Suprapubic skin (tissue), 4 donors: ENCODE measurements at regions not wholly inside any gene's neighbourhood (a gene's known extent, or its start where the extent isn't known, plus 50 kb on each side); places are given as distances from the start of the nearest gene placed in this dataset.

ENCODE experiments used
- DNase-seq, 2 donors: peaks; one replicate each; pipeline ENCODE4 v3.0.0-alpha.2; 2019; ENCODE audit warnings: low spot score in 2 of 2
- H3K27ac ChIP-seq: fragments of 200-600 bp; sonication (generic); one replicate; pipeline ENCODE4 v1.5.1; 2019
- H3K27me3 ChIP-seq: fragments of 200-600 bp; sonication (generic); one replicate; pipeline ENCODE4 v1.5.1; 2019
- H3K36me3 ChIP-seq: fragments of 200-600 bp; sonication (generic); one replicate; pipeline ENCODE4 v1.5.1; 2019
- H3K4me1 ChIP-seq: fragments of 200-600 bp; sonication (generic); one replicate; pipeline ENCODE4 v1.5.1; 2019
- H3K4me3 ChIP-seq: fragments of 200-600 bp; sonication (generic); one replicate; pipeline ENCODE4 v1.5.1; 2019; ENCODE audit warnings: mild to moderate bottlenecking
- H3K9me3 ChIP-seq: fragments of 200-600 bp; sonication (generic); one replicate; pipeline ENCODE4 v1.5.1; 2019
- EP300 ChIP-seq: sonication (generic); formaldehyde crosslinking; IDR thresholded peaks from one replicate; pipeline ENCODE4 v1.6.1; 2017; ENCODE audit warnings: antibody characterized with exemption
- POLR2A ChIP-seq, 2 donors: fragments of 450-650 bp; IDR thresholded peaks; one replicate each; pipeline ENCODE4 v1.6.1; 2017; ENCODE audit warnings: antibody characterized with exemption in 2 of 2, mild to moderate bottlenecking in 2 of 2, moderate library complexity in 2 of 2
- POLR2AphosphoS5 ChIP-seq, 3 donors: sonication (generic); formaldehyde crosslinking; IDR thresholded peaks; one replicate each; pipeline ENCODE4 v1.6.1; 2017; ENCODE audit warnings: antibody characterized with exemption in 3 of 3
- WGBS: methylation state at CpG from one replicate; pipeline ENCODE4 v1.1.5; 2018; 5-methylcytosine and 5-hydroxymethylcytosine counted together
- TF ChIP-seq, protein P1 (sequence below), 2 donors: fragments of 200-600 bp in 1 of 2; fragments of 450-650 bp in 1 of 2; sonication (generic) in 1 of 2; IDR thresholded peaks; one replicate each; pipeline ENCODE4 v1.5.1; 2016 to 2019; ENCODE audit warnings: antibody characterized with exemption in 2 of 2, mild to moderate bottlenecking in 1 of 2, moderate library complexity in 1 of 2

DNA sequence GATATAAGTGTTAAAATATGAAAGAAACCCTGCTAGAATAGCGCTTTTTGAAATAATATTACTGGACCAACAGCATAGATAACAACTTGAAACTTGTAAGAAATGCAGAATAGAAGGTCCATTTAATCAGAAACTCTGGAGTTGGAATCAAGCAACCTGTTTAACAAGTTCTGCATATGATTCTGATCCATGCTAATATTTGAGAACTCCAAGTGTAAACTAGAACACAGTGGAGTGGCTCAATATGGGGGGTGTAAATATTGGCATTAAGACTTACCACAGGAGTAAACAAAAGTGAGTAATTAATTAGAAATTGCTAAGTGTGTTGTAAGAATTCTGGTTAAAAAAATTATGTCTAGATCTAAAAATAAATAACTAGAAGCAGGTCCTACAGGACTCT lies 151.2 kb downstream of the SLITRK1 start:
- TF ChIP-seq POLR2A (IDR thresholded peaks at IDR 0.05) (no peak), EP300 (no peak), POLR2AphosphoS5 (IDR thresholded peaks at IDR 0.05) (no peak)
- TF ChIP-seq, protein P1, sequence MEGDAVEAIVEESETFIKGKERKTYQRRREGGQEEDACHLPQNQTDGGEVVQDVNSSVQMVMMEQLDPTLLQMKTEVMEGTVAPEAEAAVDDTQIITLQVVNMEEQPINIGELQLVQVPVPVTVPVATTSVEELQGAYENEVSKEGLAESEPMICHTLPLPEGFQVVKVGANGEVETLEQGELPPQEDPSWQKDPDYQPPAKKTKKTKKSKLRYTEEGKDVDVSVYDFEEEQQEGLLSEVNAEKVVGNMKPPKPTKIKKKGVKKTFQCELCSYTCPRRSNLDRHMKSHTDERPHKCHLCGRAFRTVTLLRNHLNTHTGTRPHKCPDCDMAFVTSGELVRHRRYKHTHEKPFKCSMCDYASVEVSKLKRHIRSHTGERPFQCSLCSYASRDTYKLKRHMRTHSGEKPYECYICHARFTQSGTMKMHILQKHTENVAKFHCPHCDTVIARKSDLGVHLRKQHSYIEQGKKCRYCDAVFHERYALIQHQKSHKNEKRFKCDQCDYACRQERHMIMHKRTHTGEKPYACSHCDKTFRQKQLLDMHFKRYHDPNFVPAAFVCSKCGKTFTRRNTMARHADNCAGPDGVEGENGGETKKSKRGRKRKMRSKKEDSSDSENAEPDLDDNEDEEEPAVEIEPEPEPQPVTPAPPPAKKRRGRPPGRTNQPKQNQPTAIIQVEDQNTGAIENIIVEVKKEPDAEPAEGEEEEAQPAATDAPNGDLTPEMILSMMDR (IDR thresholded peaks at IDR 0.05) = no peak
- Histone ChIP-seq H3K4me1 (no peaks in the 10 kb centered on the region), H3K27ac (no peak overlapping the region), H3K27me3 (no peaks in the 10 kb centered on the region), H3K36me3 (no peaks in the 10 kb centered on the region), H3K4me3 (no peak overlapping the region), H3K9me3 (no peaks in the 10 kb centered on the region)
- 77% methylated on average over 1 of the region's 1 CpG for WGBS
- no peak for DNase-seq

DNA sequence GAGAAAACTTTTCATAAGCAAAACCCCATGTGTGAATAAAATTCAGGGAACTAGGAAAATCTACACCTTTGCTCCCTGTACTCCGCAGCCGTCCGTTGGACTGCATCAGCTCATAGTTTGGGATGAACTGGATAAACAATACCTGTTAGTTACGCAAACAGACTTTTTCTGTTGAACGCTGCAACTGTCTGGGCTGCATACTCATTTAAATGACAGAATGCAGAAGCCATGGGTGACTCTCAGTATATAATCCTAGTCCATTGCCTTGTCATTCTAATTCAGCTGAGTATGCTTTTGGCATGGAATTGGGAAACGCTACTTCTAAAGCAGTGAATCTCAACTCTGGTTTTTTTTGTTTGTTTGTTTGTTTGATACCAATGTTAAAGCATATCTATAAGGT lies 151.6 kb downstream of the SLITRK1 start:
- no peaks in the 10 kb centered on the region for H3K9me3 ChIP-seq
- no peak overlapping the region for H3K27ac ChIP-seq
- no peak overlapping the region for H3K4me3 ChIP-seq
- H3K36me3 ChIP-seq = no peaks in the 10 kb centered on the region
- WGBS = 85% methylated on average over 6 of the region's 6 CpGs
- TF ChIP-seq POLR2A (IDR thresholded peaks at IDR 0.05) (no peak), EP300 (no peak), POLR2AphosphoS5 (IDR thresholded peaks at IDR 0.05) (no peak)
- TF ChIP-seq, protein P1 (IDR thresholded peaks at IDR 0.05) = no peak
- H3K27me3 ChIP-seq = no peaks in the 10 kb centered on the region
- H3K4me1 ChIP-seq = no peaks in the 10 kb centered on the region
- DNase-seq = no peak

DNA sequence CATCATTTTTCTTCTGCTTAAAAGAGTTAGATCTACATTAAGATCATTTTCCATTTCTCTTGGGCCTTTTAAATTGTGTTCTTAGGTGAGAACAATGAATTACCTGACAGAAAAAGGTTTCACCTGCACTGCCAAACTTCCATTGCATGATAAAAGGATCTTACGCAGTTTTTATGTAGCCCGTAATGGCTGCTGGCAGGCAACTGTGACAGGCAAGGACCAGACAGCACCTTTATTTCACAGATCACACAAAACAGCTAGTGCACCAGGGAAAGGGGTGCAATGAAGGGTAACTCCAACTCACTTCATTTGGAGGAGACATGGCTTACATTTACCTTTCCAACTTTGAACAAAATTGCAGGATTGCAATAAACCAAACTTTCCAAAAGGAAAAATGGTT lies 159.8 kb downstream of the SLITRK1 start:
- WGBS = 76% methylated on average over 2 of the region's 2 CpGs
- Histone ChIP-seq H3K36me3 (no peaks in the 10 kb centered on the region), H3K4me1 (no peaks in the 10 kb centered on the region), H3K27me3 (no peaks in the 10 kb centered on the region), H3K9me3 (no peaks in the 10 kb centered on the region), H3K27ac (no peak overlapping the region), H3K4me3 (no peak overlapping the region)
- TF ChIP-seq EP300 (no peak), POLR2AphosphoS5 (IDR thresholded peaks at IDR 0.05) (no peak), POLR2A (IDR thresholded peaks at IDR 0.05) (no peak)
- TF ChIP-seq, protein P1 (IDR thresholded peaks at IDR 0.05) = no peak
- no peak for DNase-seq

DNA sequence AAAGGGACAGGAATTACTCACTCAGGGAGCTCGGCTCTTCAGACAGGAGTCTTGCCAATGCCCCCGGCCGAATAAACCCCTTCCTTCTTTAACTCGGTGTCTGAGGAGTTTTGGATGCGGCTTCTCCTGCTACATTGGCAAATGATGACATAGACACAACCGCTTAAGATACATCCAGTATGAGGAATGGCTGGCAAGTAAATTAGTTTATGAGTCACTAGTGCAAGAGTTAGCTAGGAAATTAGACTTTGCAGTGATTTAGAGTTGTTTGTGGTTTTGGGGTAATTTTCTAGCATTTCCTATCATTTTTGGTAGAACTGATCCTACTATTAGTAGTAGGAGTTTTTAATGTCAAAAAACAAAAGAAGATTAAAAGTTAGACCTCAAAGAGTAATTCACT lies 166.2 kb downstream of the SLITRK1 start:
- WGBS = 85% methylated on average over 6 of the region's 6 CpGs
- no peaks in the 10 kb centered on the region for H3K4me1 ChIP-seq
- H3K9me3 ChIP-seq = no peaks in the 10 kb centered on the region
- no peak for DNase-seq
- TF ChIP-seq POLR2A (IDR thresholded peaks at IDR 0.05) = no peak
- no peak for TF ChIP-seq POLR2AphosphoS5 (IDR thresholded peaks at IDR 0.05)
- no peak for TF ChIP-seq EP300
- TF ChIP-seq, protein P1 (IDR thresholded peaks at IDR 0.05) = no peak
- H3K27me3 ChIP-seq = no peaks in the 10 kb centered on the region
- H3K27ac ChIP-seq = no peak overlapping the region
- no peak overlapping the region for H3K4me3 ChIP-seq
- no peaks in the 10 kb centered on the region for H3K36me3 ChIP-seq

DNA sequence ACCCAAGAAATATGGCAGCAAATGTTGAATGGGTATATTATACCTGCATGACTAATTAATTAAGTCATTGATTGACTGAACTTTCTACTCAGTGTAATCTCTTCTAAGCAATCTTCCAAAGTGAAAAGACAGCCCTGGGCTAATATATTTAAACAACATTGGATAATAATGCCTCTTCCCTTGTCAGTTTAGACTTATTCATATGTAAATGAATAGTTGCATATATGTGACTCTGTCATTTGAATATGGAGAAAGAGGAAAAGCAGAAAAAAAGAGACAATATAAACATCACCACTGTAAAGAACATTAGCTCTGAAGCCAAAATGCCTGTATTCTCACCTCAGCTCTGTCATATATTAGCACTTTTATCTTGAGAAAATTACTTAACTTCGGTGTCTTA lies 168.0 kb downstream of the SLITRK1 start:
- Histone ChIP-seq H3K27ac (no peak overlapping the region), H3K4me3 (no peak overlapping the region), H3K9me3 (no peaks in the 10 kb centered on the region), H3K36me3 (no peaks in the 10 kb centered on the region), H3K4me1 (no peaks in the 10 kb centered on the region), H3K27me3 (no peaks in the 10 kb centered on the region)
- no peak for TF ChIP-seq EP300
- TF ChIP-seq, protein P1 (IDR thresholded peaks at IDR 0.05) = no peak
- no peak for TF ChIP-seq POLR2A (IDR thresholded peaks at IDR 0.05)
- TF ChIP-seq POLR2AphosphoS5 (IDR thresholded peaks at IDR 0.05) = no peak
- DNase-seq = no peak
- 84% methylated on average over 1 of the region's 1 CpG for whole genome bisulfite sequencing
